Retina (tissue), 1 donor: ENCODE measurements at regions not wholly inside any gene's neighbourhood (a gene's known extent, or its start where the extent isn't known, plus 50 kb on each side); places are given as distances from the start of the nearest gene placed in this dataset.
A peak's percentile ranks its signal among the peaks of the same experiment; 100 is the strongest.

Experiments used
- DNase-seq: peaks from one replicate; pipeline ENCODE4 v3.0.0-alpha.2; 2016

DNA sequence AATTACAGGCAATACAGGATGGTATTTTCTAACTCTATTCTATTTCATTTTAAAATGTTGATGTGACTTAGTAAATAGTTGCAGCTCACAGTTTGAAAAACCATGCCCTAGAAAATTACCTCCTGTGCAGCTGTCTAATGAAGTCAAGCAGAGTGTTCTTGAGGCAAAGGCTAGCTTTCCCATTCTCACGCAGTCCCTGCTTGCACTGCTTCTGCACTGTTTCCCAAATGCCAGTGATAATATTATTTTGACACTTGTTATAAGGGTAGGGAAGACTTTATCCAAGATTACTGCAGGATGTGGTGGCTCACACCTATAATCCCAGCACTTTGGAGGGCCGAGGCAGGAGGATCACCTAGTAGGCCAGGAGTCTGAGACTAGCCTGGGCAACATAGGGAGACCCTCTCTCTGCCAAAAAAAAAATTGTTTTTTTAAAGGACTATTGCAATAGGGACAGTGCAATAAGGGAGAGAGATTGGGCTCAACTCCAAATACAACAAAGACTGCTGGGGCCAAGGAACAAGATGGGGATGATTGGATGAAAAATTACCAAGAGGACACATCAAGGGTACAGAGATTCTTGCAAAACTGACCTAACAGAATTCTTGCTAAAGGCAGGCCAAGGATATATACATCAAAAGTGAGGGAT lies 196.1 kb downstream of the LY86 start:
- DNase-seq, result no peak

DNA sequence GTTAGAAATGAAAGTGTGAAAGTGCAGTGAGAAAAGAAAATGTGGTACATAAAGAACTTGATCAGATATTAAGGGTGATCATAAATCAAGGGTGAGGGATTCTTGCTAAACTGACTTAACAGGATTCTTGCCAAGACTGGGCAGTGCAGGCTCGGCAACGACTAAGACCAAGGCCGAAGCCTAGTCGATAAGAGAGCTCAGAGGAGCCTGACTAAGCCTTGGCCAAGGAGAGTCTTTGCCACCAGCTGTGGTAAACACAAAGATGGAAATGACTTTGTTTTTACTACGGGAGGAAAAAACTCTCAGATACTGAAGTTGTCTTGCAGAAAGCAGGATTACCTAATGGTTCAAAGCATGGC lies 196.6 kb downstream of the LY86 start:
- DNase-seq, result no peak

DNA sequence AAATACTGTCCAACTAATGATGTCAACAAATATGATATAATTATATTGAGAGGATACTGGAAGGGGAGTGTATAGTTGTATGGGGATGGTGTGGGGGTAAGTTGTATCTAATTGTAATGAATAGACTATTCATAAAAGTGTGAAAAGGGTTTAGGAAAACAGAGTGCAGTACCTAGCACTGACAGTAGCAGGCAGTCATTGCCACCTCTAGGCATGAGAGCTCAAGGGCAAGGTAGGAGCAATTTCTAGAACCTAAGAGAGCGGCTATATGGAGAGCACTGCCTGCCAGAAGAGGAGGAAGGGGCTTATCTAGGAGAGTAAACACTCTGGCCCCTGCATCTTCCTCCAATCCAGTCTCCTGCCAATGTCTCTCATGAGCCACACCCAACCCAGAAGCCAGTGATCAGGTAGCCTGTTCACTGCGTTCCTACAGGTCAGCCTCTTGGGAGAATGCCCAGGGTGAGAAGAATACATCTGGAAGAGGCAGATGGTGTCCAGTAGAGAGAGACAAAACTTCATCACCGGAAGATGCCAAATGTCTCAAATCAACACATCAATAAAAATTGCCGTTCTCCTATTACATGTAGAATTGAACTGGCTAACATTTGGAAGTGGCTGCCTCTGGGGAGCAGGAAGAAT lies 200.0 kb downstream of the LY86 start:
- DNase-seq, result no peak

DNA sequence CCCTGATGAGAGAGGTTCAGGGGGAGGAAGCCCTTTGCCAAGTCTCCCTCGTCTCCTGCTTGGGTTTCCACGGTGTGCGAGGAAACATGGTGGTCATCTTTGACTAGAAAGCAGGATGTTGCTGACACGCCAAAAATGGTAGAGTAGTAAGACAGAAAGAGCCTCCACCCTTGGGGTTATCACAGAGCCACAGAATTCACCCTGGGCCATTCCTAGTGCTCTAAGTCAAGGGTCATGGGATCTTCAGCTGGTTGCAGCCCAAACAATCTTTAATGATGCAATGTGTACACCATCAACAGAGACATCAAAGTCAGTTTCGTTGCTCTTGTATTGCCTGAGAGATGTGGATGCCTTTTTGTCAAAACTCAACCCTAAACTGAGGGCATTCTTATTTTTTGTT lies 201.9 kb downstream of the LY86 start:
- no peak for DNase-seq

DNA sequence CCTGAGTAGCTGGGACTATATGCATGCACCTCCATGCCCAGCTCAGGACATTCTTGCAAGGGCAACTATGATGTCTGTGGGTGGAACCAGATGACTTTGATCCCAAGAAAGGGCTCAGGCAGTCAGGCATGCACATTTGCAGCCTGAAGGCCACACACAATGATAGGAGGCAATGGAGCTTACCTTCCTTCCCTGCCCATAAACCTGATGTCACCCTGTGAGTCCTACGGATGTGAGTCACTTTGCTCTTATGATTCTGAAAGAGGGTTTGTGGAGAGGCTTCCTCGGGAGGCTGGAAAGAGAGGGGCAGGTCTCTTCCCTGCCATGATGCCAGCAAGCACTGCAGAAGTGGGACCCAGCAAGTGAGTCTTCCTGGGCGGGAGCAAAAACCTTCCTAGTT lies 202.4 kb downstream of the LY86 start:
- DNase-seq, result no peak

DNA sequence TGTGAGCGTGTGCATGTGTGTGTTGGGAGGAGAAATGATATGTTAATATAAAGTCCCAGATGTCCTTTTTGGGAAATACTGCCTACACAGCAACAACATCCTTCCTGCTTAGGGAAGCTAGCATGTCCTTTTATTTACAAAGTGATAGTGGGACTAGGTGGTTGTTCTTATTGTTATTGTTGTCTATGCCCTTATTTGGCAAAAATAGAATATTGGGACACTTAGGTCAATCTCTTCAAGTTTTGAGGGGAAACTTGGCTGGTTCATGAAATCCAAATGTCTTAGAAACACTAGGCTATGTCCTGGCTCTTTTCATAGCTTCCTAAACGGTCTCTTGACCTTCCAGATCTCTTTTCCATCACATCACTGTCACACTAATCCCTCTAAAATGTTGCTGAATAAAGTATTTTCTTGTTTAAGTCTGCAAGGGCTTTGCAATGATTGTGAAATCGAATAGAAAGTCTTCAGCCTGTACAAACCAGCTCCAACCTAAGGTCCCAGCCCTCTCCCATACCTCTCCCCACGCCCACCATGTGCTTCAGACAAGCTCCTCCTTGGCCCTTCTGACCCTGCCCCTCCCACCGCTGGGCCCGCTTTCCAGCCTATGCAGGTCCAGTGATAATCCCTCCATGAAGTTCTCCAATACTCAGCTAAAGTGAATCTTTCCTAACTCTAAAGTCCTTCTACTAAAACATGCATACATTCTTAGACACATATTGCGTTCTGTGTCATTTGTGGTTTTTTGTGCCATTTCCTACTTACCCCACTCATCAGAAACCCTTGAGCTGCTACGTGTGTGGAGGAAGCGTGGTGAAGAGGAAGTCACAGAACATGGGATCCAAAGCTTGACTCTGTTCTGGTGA lies 205.1 kb downstream of the LY86 start:
- no peak for DNase-seq

DNA sequence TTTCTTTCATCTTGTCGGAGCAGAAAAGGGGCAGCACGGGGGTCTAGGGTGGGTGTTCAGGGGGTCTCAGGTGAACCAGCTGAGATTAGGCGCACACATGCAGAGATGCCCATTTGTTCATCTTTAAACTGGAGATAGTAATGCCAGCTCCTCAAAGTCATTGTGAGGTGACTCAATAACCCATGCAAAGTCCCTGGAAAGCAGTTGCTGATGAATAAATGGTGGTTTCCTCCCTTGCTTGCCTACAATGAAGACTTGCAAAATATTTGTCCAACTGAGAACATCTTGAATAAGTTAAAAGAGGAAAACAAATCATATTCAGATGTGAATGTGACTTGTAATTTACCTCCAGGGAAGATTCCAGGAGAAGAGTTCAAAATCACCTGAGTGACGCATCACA lies 206.9 kb downstream of the LY86 start:
- no peak for DNase-seq

DNA sequence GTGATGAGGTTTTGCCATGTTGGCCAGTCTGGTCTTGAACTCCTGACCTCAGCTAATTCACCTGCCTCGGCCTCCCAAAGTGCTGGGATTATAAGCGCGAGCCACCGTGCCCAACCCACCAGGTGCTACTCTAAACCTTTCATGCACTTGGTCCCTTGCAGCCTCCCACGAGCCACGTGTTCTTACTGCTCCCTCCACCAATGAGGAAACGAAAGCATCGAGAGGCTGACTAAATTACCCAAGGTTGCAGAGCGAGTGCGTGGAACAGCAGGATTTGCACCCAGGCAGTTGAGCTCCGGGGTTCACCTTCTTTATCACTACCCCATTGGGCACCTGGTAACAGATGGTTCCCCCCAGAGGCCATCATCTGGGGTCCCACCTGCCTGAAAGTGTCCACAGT lies 208.3 kb downstream of the LY86 start:
- DNase-seq, result no peak

DNA sequence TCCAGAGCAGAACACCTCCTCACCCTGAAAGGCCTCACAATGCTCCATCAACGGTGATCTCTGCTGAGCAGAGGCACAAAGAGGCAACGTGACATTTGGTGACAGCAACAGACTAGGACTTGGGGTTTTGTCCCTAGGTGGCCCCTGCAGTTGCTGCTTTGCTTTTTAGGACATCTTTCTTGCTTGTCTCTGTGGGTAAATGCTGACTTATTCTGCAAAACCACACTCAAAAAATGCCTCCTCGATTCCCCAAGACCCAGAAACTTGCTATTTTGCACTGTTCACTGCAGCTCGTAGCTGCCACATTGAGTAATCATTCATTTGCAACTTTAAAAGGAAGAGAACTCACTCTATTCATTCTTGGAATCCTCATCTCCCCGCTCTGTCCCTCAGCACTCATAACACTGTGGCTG lies 209.9 kb downstream of the LY86 start:
- no peak for DNase-seq

DNA sequence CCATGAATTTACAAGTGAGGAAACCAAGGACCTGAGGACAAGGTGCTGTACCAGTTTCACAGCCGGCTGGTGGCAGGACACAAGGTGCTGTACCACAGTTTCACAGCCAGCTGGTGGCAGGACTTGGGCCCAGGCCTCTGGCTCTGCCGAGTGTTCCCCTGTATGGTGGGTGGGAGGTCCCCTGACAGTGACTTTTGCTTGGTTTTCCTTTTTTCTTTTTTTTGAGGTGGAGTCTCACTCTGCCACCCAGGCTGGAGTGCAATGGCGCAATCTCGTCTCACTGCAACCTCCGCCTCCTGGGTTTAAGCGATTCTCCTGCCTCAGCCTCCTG lies 212.4 kb downstream of the LY86 start:
- no peak for DNase-seq

DNA sequence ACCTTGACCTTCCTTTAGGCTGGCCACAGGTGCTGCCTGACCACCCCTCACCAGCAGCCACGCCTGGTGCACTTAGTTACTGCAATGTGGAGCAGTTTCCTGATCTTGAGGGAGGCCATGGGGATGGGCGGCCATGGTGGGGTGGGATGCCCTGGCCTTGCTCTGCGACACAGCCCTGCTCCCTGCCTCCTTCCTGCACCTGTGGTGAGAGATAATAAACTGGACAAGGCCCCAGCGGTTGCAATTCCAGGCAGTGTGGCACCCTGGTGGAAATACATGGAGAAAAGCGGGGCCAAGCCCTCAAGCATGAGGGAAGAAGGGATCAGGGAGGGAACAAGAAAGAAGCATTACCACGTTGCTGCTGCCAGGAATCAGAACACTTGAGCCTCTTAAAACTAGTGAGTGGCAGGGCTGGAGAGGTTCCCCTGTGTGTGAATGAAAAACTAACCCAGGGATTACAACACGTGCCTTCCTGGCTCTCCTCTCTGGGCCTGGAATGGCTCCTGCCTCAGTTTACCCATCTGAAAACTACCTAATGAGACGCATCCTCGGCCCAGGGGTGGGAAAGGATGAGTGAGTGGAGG lies 213.2 kb downstream of the LY86 start:
- DNase-seq, result no peak

DNA sequence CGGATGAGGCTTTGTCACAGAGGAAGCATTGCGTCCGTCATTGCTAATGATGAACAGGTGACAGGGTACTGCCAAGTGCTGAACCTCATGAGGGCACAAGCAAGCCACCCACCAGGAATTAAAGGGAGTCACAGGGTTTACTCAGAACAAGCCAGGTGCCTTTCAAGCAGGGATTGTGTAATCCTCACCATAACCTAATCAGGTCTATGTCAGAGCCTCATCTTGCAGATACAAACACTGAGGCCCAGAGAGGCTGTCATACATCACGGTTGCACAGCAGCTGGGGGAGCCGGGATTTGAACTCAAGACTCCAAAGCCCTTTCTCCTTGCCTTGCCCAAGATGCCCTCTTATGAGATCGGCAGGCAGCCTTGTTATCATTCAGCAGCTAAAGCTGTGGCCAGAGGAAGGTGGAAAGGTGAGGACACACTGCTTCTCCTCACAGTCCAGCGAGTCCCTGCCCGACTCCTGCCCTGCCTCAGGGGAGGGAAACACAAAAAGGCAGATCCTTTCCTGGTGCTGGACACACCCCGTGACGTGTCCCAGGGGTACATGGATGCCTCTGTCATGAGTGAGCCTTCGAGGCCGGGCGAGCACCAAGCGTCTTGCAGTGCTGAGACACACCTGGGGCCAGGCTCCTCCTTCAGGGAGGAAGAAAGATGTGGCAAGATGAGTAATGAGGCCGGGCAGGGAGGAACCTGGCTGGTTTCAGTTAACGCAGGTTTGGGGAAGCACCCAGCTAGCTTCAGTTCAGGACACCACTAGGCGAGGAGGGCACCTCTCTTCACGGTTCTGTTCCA lies 214.9 kb downstream of the LY86 start:
- no peak for DNase-seq

DNA sequence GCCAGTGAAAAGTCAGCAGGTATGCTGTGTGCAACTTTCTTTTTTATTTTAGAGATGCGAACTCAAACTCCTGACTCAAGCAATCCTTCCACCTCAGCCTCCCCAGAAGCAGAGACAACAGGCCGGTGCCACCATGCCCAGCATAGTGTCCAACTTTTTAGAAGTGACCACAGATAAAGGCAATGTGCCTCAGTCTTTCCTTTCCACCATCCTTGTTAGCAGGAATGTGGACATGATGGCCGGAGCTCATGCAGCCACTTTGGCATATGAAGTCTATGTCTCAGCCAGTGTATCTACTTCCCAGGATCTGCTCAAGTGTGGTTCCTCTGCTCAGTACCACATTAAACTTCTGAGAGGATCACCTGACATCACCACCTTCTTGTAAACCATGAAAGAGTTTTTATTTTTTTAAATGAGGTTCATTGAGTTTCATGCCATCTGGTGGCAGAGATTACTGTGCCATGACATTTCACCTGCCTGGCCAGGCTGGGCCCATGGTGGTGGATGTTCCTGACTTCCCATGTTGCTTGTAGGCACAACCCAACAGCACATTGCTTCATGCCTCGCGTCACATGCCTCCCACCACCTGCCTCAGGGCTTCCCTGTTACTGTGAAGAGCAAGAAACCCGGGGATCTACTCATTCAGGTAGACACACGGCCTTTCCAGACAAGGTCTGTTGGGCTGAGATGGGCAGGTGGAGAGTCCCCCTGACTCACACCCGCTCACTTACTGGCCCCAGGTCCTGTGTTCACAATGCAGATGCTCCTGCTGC lies 216.5 kb downstream of the LY86 start:
- DNase-seq, result no peak

DNA sequence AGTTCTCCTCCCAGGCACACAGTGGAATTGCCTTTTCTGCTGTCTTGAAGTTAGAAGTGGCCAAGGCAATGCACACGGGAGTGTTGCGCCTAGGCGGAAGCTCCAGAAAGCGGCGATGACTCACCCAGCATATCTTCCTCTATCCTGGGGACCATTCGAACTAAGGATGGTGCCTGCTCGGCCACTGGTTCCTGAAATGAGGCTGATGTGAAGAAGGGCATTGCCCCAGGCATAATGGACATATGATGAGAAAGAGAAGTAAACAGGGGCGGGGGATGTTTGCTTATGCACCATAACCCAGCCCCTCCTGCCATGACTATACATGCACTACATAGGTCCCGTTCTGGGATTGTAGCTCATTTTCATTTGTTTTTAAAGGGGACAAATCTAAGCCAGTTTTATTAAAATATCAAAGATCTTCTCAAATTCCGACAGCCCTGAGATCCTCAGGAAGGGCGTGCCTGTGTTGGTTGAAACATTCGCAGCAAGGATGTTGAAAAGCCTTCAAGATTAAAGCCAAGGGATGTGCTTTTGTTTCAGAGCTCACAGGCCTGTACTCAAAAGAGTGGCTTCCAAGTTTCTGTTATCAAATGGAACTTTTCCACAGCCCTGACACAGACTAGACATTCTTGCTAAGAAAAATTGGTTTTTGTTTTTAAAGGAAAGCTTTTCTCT lies 218.5 kb downstream of the LY86 start:
- DNase-seq, result no peak

DNA sequence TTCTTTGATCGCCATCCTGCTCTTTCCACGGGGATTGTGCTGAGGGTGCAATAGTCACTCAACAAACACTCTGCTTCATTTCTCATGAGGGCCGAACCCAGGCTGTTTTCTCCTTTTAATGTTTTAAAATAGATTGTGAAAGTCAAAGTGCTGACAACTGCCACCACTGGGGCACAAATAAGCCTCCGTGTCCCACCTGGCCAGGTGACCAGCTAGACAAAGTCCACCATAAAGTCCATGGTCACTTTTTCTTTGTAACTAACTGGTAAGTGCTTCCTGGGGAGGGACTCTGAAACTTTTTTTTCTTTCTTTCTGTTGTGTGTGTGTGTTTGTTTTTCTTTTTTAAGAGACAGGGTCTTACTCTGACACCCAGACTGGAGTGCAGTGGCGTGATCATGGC lies 219.8 kb downstream of the LY86 start:
- no peak for DNase-seq

DNA sequence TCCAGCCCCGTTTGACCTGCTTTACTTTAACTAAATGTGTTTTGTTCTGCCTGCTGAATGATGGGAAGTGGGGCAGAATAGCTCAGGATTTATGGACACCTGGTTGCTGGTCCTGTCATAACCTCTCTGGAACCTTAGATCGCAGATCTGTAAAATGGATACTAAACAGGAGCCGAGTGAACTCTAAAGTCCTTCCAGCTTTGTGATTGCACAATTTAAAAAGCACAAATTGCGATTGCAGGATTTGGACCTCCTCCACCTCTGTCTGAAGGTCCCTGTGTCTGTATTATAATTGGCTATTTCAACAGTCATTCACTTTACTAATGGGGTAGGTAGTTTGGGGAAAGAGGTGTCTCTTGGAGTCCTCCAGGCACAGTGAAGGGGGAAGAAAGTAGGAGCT lies 220.4 kb downstream of the LY86 start:
- DNase-seq, result no peak

DNA sequence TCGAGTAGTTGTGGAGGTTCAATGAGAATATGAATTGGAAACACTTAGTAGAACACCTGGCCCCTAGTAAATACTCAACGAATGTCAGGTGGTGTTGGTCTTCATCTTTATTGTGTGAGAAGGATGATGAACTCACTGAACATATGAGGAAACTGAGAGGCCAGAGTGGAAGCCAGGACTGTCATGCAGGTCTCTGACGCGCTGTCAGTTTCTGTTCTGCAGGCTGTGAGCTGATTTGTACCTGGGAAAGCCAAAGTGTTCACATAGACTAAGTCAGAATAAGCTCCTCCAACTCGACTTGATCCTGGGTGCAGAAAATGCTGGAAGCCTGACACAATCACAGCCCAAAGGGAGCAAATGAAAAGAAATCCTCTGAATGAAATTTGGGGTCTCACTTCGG lies 222.2 kb downstream of the LY86 start:
- no peak for DNase-seq

DNA sequence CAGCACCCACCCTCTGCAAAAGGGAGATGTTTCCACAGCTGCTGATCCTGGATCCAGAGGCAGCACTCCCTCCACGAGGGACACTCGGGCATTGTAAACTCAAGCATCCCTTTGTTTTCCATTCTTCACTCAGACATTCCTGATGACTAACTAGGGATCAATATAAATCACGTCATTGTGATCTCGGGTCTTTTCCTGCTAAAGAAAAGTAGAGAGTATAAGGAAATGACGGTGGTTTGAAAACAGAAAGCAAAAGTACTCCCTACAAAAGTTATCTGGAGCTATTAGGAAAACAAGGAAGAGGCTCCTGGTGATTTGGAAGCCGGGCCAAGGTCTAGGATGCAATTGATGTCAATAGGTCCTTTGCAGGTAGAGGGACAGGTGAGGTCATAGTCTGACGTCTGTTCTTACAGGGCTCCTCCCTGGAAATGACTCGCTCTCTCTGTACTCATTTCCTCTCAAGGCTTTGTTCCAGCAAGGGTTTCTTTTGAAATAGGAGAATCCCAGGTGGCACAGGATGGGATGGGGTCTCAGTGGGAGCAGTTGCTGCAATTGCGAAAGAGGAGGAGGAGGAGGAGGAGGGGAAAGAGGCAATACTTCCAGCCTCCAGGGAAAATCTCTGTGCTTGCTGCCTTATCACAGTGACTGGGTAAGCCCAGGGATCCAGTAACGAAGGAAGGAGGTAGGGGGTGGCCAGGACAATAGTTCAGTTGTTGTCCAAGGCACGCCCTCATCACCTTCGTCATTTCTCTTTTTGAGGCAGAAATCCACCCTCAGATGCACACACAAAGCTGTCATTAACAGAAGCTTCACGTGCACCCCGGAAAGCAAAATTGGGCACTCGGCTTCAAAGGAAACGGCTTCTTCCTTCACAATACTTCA lies 222.8 kb downstream of the LY86 start:
- peak; percentile 23 for DNase-seq

DNA sequence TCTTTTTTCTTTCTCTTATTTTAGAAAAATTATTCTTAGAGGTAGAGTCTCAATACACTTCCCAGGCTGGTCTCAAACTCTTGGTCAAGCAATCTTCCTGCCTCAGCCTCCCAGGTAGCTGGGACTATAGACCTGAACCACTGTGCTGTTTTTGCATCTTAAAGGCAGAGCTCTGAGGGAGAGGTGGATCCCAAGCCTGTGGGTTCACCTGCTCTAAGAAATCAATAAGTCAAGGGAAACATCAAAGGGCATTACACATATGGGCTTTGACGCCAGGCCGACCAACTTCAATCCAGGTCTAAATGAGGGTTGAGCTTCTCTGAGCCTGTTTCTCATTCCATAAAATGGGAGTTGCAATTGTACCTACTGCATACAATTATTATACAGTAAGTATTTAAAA lies 223.9 kb downstream of the LY86 start:
- DNase-seq, result no peak

DNA sequence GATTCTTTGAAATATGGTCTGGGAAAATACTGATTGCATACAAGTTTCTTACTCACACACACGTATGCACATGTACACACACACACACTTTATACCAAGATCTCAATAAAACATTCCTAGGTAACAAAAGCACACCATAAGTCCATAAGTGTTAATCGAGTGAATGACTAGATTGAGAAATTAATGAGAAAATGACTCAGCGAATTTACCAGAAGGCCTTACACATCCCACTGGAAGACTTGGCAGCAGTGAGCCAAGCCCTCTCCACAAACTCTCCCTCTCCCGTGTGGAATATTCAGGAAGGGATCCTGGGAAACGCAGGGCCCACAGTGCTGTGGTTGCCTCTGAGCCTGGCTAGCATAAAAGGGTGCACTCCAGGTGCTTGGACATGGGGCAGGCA lies 227.2 kb downstream of the LY86 start:
- no peak for DNase-seq

DNA sequence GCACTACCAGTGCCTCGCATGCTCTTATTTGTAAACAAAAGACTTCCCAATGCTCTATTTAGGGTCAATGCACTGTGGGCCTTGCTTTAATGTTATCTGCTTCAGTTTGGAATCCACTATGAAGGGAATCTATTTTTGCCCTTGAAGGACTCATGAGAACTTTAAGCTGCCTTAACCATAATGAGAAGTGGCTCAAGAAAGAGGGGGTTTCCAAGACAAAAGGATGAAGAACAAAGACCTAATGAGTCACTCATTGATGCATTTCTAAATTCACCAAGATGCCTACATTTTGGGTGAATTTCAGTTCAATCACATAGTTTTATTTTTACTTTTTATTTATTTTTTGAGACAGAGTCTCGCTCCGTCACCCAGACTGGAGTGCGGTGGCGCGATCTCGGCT lies 228.2 kb downstream of the LY86 start:
- DNase-seq, result no peak
